ENCODE measurements at regions not wholly inside any gene's neighbourhood (a gene's known extent, or its start where the extent isn't known, plus 50 kb on each side); places are given as distances from the start of the nearest gene placed in this dataset.

DNA sequence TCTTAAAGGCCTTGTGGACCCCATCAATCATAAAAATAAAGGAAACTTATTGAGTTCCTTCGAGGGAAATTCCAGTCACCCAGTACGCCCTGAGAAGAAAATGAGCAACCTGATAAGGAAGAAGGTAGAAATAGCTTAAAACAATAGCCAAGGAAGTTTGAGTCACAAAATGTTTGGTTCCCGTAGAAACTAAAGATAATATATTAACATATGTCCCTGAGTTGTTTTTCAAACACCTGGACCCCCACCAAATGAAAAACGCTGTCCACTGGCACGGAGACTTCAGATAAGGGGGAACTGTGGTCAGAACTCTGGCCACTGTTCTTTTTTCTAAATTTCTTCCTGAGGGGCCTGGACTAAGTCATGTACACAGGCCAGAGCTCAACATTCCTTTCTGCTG lies 669.1 kb downstream of the ADCYAP1 start:
- intact Hi-C loops (cut with DNase I) = no loop called here
- no peak for DNase-seq (ENCODE audit: low spot score)

DNA sequence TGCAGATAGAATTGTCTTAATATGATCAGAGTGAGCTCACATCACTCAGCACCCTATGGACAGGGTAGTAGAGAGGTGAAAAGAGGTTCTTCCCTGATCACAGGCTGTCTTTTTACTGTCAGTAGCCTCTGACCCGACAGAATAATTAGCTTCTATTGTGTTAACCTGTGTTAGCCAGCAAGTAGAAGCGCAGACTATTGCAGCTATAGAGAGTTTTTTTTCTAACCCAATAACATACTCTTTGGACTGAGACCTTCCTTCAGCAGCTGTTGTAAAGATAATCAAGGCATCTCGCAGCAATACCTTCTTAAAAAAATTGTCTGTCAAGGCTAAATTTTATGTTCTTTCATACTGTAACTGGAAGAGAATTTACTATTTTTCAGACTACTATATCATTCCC lies 670.4 kb downstream of the ADCYAP1 start:
- intact Hi-C loops (cut with DNase I) = no loop called here
- DNase-seq (ENCODE audit: low spot score) = no peak

DNA sequence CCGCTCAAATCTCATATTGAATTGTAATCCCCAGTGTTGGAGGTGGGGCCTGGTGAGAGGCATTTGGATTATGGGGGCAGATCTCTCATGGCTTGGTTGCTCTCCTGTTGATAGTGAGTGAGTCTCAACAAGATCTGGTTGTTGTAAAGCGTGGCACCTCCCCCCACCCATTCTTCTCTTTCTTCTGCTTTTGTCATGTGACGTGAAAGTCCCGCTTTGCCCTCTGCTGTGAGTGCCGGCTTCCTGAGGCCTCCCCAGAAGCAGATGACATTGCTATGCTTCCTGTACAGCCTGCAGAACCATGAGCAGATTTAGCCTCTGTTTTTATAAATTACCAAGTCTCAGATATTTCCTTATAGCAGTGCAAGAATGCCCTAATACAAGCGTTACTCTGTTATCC lies 673.8 kb downstream of the ADCYAP1 start:
- intact Hi-C loops (cut with DNase I) = no loop called here
- DNase-seq (ENCODE audit: low spot score) = peak; percentile 62

DNA sequence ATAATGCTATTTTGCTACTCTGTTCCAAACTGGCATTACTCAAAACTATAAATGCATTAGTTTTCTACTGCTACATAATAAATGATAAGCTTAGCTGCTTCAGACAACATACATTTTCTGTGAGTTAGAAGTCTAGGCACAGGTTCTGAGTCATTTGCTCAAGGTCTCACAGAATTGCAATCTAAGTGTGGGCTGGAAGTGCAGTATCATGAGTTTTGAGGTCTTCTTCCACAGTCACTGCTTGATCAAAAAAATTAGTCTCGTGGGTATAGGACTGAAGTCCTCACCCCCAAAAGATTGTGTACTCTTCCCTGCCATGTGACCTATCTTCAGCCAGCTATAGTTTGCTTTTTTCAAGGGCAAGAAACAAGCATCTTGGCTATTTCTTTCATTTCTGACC lies 676.9 kb downstream of the ADCYAP1 start:
- DNase-seq (ENCODE audit: low spot score) = no peak
- intact Hi-C loops (cut with DNase I) = loop anchor here in 1 of 2 donors (10.0 kb wide), 1 partner anchor 963 kb away; no protein-coding TSS in a partner anchor

DNA sequence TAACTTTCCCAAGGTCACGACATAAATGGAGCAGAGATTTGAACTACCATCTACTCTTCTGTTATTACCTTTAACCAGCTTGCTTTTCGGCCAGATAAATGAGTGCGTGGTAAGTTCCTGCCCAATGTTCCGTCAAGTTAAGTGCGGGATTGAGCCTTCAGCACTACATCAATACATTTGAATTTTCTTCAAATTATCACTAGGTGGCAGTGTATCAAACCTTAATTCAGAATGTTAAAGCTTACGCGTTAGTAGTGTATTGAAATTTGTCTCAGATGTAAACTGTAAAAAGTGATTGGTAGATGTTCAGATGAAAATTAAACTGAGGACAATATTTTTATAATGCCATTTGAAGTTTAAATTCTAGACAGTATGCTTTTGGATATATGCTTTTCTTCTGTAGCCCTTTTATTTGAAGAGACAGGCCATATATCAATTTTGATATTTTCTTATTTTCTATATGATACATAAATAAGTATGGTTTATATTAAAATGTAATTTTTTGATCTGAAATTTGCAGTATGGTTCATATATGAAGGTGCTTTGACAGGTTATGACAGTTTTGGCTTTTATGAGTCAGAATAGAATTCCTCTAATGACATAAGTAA lies 681.3 kb downstream of the ADCYAP1 start:
- intact Hi-C loops (cut with DNase I) = loop anchor here in 1 of 2 donors (10.0 kb wide), 1 partner anchor 959 kb away; no protein-coding TSS in a partner anchor
- DNase-seq (ENCODE audit: low spot score) = no peak

DNA sequence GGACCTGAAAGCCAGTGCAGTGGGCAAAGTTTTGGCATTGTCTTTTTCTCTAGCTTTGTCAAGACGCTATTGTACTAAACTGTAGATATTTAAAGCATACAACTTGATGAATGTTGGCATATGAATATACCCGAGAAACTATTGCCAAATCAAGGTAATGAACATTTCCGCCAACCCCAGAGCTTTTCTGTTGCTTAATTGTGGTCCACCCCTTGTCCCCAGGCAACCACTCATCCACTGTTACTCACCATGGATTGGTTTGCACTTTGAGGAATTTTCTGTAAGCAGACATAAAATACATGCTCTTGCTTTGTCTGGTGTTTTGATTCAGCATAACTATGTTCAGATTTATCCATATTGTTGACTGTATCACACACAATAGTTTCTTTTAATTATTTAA lies 688.4 kb downstream of the ADCYAP1 start:
- no peak for DNase-seq (ENCODE audit: low spot score)
- intact Hi-C loops (cut with DNase I) = no loop called here

DNA sequence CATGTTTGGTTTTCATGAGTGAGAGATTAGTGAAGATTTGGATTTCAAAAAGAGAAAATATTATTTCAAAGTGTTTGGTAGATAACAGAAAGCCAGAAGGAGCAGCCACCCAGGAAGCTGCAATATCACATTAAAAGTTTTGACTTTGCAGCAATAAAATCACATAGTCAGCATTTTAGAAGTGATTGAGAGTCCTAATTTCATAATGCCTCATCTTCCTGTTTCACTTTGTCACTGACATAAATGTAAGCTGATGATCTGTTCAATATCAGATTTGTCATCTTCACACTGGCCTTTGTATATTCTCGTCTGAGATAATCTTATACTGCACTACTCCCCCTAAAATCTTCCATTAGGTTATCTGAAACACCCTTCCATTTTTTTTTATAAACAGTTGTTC lies 690.5 kb downstream of the ADCYAP1 start:
- no peak for DNase-seq (ENCODE audit: low spot score)

DNA sequence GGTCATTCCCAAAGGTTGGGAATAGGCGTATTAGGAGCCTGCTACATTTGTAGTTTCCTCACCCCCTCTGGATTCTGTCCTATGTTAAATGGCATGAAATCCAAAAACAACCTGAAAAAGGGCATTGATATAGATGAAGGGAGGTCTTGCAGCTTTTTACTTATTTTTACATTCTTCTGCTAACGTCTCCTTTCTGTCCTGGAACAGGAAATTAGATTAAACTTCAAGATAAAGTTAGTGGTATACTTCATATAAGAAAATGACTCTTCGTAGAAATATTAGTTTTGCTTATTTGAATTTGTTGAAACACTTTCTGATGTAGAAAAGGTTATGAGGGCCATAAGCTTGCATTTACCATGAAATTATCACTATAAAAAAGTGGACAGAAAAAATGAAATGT lies 694.5 kb downstream of the ADCYAP1 start:
- intact Hi-C loops (cut with DNase I) = no loop called here
- no peak for DNase-seq (ENCODE audit: low spot score)

More for the DNA sequence above, 690.5 kb downstream of the ADCYAP1 start:
- intact Hi-C loops (cut with DNase I) = no loop called here

DNA sequence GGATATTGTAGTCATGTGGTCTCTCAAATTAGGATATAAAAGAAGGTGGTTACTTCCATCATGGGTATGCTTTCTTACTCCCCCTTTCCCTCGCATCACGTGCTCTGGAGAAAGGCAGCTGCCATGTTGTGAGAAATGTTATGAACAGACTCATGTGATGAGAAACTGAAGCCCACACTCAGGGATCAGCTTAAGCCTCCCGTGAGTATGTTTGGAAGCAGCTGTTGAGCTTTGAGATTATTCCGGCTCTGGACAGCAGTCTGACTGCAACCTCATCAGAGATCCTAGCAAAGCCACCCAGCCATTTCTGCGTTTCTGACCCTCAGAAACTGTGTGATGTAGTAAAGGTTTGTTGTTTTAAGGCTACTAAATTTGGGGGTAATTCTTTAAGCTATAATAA lies 700.1 kb downstream of the ADCYAP1 start:
- no peak for DNase-seq (ENCODE audit: low spot score)
- intact Hi-C loops (cut with DNase I) = no loop called here

DNA sequence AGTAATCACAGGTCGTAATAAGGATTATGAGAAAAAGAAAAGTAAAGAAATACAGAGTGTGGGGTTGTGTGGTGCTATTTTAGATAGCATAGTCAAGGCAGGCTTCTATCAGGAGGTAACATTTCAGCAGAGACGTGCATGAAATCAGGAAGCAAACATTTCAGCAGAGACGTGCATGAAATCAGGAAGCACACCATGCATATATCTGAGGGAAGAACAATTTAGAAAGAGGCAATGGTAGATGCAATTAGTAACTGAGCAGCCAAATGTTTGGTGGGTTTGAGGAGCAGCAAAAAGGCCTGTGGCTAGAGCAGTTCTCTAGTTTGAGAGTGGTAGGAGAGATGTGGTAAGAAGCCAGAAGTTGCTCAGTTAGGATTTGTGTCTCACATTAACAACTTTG lies 713.7 kb downstream of the ADCYAP1 start:
- intact Hi-C loops (cut with DNase I) = no loop called here
- DNase-seq (ENCODE audit: low spot score) = no peak

DNA sequence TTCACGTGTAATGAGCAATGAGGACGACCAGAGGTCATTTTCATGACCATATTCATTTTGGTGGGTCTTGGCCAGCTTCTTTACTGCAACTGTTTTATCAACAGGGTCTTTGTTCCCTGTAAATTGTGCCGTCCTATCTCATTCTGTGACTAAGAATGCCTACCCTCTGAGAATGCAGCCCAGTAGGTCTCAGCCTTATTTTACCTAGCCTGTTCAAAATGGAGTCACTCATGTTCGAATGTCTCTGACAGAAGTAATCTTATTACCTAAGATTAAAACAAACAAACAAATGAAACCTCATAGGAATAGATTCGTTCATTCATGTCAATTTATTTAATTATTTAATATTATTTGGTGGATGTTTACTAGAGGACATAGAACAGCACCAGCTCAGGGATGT lies 714.8 kb downstream of the ADCYAP1 start:
- DNase-seq (ENCODE audit: low spot score) = no peak
- intact Hi-C loops (cut with DNase I) = no loop called here

DNA sequence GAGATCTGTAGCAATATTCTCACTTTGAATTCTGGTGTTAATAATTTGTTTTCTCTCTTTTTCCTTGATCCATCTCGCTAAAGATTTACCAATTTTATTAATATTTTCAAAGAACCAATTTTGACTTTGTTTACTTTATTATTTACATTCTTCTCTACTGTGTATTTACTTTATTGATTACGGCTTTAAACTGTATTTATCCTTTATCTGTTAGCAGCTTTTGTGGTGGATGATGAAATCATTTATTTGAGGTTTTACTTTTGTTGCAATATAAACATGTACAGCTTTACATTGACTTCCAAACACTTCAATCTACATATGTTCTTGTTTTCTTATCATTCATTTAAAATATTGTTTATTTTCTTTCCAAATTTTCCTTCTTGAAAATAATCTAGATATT lies 719.9 kb downstream of the ADCYAP1 start:
- no peak for DNase-seq (ENCODE audit: low spot score)
- intact Hi-C loops (cut with DNase I) = no loop called here

DNA sequence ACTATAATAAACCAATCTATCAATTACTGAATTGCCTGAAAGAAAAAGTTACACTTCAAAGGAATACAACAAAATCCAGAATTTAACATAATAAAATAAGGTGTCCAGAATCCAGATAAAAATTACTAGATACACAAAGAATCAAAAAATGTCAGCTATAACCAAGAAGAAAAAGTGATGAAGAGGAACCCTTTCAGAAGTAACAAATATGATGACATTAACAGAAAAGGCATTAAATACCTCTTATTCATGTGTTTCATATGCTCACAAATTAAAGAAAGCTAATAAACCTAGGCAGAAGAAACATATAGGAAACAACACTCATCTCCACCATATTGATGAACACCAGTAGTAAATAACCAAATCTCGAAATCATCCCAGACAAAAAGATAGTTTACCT lies 722.8 kb downstream of the ADCYAP1 start:
- intact Hi-C loops (cut with DNase I) = no loop called here
- DNase-seq (ENCODE audit: low spot score) = no peak

DNA sequence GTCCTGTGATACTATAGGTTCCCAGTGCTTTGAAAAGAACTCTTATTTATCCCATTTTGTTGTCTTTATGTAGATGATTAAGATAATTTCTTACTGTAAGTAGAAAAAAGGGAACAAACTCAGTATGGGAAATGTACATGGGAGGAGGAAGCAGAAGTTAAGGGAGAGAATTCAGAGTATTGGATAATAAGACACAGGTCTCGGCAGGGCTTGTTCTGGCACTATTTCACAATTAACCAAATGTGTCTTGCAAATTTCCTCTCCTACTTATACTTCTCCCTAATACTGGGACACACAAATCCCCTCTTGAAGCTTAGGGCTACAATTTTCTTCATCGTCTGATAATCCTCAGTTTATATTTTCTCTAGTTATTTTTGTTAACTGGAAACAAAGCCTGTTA lies 744.0 kb downstream of the ADCYAP1 start:
- intact Hi-C loops (cut with DNase I) = no loop called here
- DNase-seq (ENCODE audit: low spot score) = no peak

DNA sequence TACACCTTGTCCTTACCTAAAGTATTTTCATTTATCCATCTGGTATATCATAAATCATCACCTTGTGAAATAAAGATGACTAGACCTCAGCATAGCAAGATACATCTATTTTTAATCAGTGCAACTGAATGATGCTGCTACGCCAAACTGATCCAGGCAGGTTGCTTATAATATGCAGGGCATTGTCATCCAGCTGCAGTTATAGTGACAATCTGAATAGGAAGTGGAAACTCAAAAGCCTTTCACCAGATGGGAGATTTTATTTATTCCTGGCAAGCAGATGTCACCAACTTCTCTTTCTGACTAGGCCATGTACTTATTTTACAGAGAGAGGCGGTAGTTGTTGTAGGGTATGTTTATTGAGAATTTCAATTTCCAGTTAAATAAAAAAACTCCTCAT lies 747.3 kb downstream of the ADCYAP1 start:
- DNase-seq (ENCODE audit: low spot score) = no peak
- intact Hi-C loops (cut with DNase I) = no loop called here

DNA sequence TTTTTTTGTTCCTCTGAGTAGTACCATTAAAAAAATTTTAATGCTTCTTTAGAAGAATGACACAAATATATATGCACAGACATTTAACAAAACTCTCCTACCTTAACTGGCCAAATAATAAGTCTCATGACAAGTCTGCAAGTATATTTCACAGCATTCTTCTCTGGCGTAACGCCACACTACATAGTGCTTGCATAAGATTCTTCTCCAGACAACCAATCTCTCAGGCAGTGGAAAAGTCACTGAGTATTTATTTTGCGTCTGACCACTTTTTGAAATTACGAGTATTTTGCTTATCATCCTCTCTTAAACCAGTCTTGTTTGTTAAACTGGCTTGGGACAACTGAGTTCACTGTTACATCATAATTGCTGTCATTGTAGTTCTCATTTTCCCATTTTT lies 749.2 kb downstream of the ADCYAP1 start:
- intact Hi-C loops (cut with DNase I) = no loop called here
- DNase-seq (ENCODE audit: low spot score) = no peak

DNA sequence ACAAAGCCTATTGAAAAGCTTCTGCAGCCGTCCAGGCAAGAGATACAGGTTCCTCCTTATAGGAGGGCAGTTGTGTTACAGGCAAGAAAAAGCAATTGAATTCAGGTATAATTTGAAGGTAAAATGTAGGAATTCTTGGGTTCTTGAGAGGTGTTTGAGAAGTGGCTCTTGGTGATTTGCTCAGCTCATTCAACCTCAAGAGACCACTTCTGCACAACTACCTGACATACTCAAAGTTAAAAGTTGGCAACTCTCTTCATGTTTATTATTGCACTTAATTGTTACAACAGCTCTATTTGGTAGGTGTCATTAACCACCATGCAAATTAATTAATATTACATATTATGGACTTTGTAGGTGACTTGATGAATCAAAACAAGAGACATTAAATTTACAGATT lies 753.2 kb downstream of the ADCYAP1 start:
- intact Hi-C loops (cut with DNase I) = no loop called here
- DNase-seq (ENCODE audit: low spot score) = no peak

DNA sequence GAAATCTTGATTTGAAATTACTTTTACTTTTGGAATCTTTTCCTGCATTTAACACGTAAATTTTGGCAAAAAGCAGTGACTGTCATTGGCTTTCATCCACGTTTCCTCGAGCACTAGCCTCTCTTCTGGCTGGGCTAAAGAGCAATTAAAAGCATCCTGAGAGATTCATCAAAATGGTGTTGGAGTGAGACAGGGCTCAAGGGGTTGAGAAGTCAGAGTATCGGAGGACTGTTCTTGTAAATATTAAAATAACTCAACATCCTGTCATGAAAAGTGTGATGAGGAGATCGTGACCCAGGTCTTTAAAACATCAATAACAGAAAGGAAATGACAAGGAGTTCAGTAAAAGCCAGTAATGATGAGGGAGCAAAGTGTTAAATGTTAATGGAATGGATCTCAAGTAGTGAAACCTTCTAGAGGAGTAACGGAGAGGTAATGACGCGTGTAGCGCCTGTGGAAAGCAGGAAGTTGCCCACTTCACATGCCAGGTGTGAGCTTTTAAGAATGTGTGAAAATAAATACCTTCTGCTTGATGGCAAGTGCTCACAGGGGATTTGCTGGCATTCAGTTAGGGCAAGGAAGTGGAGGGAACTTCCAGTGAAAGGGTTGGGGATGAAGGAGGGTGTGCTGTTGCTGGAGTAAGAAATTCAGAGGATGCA lies 754.4 kb downstream of the ADCYAP1 start:
- intact Hi-C loops (cut with DNase I) = no loop called here
- no peak for DNase-seq (ENCODE audit: low spot score)

DNA sequence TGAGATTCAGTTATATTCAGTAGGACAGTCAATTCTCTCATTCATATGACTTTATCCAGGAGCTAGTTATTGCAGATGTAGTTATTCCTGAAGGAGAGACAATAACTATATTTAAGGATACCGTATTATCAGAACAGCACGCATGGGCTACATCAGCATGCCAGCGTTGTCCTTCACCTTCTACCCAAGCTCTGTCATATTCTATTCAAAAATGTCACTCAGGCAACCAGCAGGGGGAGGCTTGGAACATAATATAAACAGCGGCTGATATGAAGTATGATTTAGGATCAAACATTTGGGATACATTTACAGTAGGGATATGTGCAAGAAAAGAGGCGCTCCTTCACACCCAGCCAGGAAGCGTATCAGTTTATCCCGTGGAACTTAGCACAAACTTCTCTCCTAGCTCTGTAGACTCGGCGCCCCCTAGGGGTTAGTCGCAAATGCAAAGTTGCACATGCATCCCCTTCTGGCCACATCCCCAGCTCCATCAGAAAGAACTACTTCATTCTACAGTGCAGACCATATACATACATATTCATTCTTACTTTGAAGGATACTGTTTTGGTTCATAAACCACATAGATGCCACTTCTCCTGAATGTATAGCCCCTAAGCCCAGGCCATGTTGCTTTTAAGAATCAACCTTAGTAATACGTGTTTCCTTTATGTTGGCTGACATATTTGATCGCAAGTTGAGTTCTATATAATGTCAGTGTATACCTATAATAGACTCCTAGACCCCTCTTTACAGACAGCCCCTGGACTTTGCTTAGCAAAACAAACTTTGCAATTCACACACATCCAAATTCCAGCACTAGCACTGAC lies 759.4 kb downstream of the ADCYAP1 start:
- intact Hi-C loops (cut with DNase I) = no loop called here
- DNase-seq (ENCODE audit: low spot score) = peak; percentile 89

DNA sequence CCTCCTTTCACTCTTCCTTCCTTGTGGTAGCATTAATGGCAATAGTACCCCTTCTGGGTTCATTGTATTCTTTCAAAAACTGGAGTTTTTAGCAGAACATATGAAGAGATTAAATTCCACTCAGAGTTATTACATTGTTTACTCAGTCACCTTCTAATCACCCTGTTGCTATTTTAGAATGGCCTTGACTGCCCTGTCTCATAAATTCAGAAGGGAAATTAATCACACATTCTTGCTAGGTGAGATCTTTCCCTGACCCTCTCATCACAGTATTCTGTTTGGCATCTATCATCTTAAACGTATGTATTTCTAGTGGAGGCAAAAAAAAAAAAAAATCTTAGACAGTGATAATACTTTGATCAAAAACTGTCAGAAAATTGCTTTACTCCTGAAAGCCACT lies 760.4 kb downstream of the ADCYAP1 start:
- intact Hi-C loops (cut with DNase I) = no loop called here
- no peak for DNase-seq (ENCODE audit: low spot score)

DNA sequence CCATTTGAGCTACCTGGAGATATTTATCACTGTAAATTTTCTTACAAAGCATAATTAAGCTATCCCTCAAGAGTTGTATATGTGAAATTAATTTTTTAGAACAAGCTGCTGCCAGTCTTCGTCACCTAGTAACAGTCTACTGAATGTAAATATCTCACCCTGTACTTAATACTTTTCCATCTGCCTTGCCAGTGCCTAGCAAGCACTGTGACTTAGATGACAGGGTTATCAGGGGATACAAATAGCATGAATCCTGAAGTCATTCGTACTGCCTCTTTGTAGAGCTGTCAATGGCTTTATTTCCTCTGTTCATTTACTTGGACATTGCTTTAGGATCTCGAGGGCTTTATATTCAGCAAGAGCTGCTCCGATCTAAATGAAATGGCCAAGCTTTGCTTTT lies 763.6 kb downstream of the ADCYAP1 start:
- intact Hi-C loops (cut with DNase I) = no loop called here
- DNase-seq (ENCODE audit: low spot score) = no peak
